ENCODE measurements at regions not wholly inside any gene's neighbourhood (a gene's known extent, or its start where the extent isn't known, plus 50 kb on each side); places are given as distances from the start of the nearest gene placed in this dataset.

DNA sequence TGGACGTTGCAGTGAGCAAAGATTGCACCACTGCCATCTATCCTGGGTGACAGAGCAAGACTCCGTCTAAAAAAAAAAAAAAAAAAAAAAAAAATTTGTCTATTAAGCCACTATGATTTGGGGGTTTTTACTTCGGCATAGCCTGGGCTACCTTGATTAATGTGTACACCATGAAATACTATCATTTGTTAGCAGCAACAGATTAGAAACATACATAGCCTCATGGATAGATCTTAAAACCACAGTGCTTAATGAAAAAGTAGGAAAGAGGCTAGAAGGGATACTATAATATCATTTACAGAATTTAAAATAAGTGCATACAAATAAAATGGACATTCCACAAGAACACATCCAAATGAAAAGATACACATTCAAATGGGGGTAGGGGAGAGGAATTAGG, 77.3 kb upstream of the IL6 start:
- no peaks in the 10 kb centered on the region for H3K27me3 ChIP-seq
- H3K9me3 ChIP-seq, result peaks cover 0 to 34% (median 20%) of the 10 kb centered on the region in 12 donors
- intact Hi-C loops (cut with DNase I), result loop anchor here in 1 of 10 donors (10.0 kb wide), 1 partner anchor 55 kb away; no protein-coding TSS in a partner anchor
- H3K4me1 ChIP-seq, result peaks cover 0 to 20% (median 0%) of the 10 kb centered on the region in 12 donors
- TF ChIP-seq, protein P1, sequence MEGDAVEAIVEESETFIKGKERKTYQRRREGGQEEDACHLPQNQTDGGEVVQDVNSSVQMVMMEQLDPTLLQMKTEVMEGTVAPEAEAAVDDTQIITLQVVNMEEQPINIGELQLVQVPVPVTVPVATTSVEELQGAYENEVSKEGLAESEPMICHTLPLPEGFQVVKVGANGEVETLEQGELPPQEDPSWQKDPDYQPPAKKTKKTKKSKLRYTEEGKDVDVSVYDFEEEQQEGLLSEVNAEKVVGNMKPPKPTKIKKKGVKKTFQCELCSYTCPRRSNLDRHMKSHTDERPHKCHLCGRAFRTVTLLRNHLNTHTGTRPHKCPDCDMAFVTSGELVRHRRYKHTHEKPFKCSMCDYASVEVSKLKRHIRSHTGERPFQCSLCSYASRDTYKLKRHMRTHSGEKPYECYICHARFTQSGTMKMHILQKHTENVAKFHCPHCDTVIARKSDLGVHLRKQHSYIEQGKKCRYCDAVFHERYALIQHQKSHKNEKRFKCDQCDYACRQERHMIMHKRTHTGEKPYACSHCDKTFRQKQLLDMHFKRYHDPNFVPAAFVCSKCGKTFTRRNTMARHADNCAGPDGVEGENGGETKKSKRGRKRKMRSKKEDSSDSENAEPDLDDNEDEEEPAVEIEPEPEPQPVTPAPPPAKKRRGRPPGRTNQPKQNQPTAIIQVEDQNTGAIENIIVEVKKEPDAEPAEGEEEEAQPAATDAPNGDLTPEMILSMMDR (IDR thresholded peaks at IDR 0.05), result no peak
- TF ChIP-seq POLR2A (IDR thresholded peaks at IDR 0.05), result no peak
- DNase-seq, result no peak
- no peak overlapping the region for H3K4me3 ChIP-seq
- no peak overlapping the region for H3K27ac ChIP-seq
- no peak for ATAC-seq
- WGBS, 4 donors, result 82 to 88% (median 86%) methylated on average over 3 of the region's 3 CpGs
- H3K36me3 ChIP-seq, result no peaks in the 10 kb centered on the region

DNA sequence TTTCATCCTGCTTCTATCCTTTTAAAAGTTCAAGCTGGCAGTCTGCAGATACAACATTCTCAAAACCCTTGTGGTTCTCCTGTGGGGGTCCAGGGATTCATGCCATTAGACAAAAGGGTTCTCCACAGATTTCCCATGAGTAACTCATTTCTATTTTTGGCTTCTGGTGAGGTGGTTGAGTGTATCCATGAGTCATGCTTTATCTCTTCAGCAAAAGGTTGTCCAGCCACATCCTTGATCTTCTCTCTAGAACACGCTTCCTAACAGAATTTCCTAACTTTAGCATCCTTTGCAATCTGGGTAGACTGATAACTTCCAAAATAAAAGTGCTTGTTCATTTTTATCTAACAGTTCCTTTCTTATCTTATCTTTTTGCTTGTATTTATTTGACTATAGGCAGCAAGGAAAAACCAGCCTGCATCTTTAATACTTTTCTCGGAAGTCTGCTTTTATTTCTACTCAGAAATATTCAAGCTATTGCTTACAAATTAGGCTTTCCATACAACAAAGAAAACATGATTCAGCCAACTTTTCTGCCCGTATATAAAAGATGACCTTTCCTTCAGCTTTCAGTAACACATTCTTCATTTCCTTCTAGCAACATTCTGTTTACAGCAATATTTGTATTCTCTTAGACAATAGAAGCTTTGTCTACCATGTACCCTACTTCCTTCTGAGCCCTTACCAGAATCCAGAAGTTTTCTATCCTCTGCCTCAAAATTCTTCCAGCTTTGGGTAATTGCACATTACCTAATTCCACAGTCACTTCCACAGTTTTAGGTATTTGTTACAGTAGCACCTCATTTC, 79.3 kb upstream of the IL6 start:
- no peak overlapping the region for H3K27ac ChIP-seq
- intact Hi-C loops (cut with DNase I), result no loop called here
- H3K4me1 ChIP-seq, result peaks cover 0 to 14% (median 0%) of the 10 kb centered on the region in 12 donors
- H3K9me3 ChIP-seq, result peaks cover 0 to 53% (median 29%) of the 10 kb centered on the region in 12 donors
- no peak for ATAC-seq
- H3K36me3 ChIP-seq, result no peaks in the 10 kb centered on the region
- TF ChIP-seq POLR2A (IDR thresholded peaks at IDR 0.05), result no peak
- TF ChIP-seq, protein P1 (IDR thresholded peaks at IDR 0.05), result no peak
- no peaks in the 10 kb centered on the region for H3K27me3 ChIP-seq
- no peak overlapping the region for H3K4me3 ChIP-seq
- no peak for DNase-seq
- 56 to 70% (median 64%) methylated on average over 3 of the region's 3 CpGs for WGBS, 4 donors

DNA sequence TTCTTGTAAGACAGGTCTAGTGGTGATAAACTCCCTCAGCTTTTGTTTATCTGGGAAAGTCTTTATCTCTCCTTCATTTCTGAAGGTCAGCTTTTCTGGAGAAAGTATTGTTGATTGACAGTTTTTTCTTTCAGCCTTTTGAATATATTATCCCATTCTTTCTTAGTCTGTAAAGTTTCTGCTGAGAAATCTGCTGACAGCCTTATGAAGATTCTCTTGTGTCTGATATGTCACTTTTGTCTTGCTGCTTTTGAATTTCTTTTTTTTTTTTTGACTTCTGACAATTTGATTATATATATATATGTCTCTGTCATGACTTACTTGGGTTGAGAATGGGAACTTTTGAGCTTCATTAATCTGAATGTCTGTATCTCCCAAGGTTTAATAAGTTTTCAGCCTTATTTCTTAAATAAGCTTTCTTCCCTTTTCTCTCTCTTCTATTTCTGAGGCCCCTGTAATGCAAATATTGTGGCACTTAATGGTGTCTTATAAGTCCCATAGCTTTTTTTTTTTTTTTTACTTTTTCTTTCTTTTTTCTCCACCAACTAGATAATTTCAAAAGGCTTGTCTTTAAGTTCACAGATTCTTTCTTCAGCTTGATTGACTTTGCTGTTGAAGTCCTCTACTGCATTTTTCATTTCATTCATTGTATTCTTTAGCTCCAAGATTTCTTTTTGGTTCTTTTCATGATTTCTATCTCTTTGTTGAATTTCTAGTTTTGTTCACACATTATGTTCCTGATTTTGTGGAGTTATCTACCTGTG, 81.4 kb upstream of the IL6 start:
- ATAC-seq (no peak), DNase-seq (no peak)
- Histone ChIP-seq H3K27me3 (no peaks in the 10 kb centered on the region), H3K4me3 (no peak overlapping the region), H3K9me3 (peaks cover 0 to 73% (median 40%) of the 10 kb centered on the region in 12 donors), H3K27ac (no peak overlapping the region), H3K4me1 (no peaks in the 10 kb centered on the region), H3K36me3 (no peaks in the 10 kb centered on the region)
- TF ChIP-seq POLR2A (IDR thresholded peaks at IDR 0.05), result no peak
- TF ChIP-seq, protein P1 (IDR thresholded peaks at IDR 0.05), result no peak
- intact Hi-C loops (cut with DNase I), result no loop called here

DNA sequence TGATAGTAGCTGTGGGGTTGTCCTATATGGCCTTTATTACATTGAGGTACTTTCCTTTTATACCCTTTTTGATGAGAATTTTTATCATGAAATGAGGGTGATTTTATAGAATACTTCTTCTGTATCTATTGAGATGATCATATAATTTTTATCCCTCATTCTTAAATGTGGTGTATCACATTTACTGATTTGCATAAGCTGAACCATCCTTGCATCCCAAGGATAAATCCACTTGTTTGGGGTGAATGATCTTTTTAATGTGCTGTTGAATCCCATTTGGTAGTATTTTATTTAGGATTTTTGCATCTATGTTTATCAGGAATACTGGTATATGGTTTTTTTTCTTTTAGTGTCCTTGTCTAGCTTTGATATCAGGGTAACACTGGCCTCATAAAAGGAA, 84.5 kb upstream of the IL6 start:
- H3K36me3 ChIP-seq, result no peaks in the 10 kb centered on the region
- no peaks in the 10 kb centered on the region for H3K27me3 ChIP-seq
- no peak for ATAC-seq
- no peak overlapping the region for H3K4me3 ChIP-seq
- no peak for TF ChIP-seq POLR2A (IDR thresholded peaks at IDR 0.05)
- no peaks in the 10 kb centered on the region for H3K4me1 ChIP-seq
- H3K27ac ChIP-seq, result no peak overlapping the region
- no peak for DNase-seq
- intact Hi-C loops (cut with DNase I), result no loop called here
- peaks cover 0 to 70% (median 40%) of the 10 kb centered on the region in 12 donors for H3K9me3 ChIP-seq
